ENCODE measurements at regions not wholly inside any gene's neighbourhood (a gene's known extent, or its start where the extent isn't known, plus 50 kb on each side); places are given as distances from the start of the nearest gene placed in this dataset.
A peak's percentile ranks its signal among the peaks of the same experiment; 100 is the strongest.
"Not testable (repeated sequence)": the region's sequence is repeated elsewhere in the genome, so short reads cannot be mapped to it uniquely, and the experiment has no call there.

DNA sequence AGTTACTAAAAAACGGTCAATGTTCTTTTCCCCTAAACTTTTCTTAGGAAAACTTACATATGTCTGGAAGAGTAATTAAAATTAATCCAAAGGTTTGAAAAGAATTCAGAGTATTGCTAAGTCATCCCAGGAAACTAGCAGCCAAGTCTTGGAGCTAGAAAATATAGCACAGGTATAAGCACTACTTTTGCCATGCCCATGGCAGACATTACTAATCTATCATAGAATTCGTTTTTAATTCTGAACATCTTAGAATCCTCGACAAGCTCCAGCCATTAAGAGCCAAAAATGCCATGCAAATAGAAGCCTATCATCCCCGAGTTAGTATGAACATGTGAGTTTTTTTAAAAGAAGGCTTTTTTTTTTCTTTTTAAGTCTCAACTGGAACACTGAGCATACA lies 395.0 kb downstream of the ZEB2 start:
- DNase-seq (ENCODE audit: low spot score), result no peak

DNA sequence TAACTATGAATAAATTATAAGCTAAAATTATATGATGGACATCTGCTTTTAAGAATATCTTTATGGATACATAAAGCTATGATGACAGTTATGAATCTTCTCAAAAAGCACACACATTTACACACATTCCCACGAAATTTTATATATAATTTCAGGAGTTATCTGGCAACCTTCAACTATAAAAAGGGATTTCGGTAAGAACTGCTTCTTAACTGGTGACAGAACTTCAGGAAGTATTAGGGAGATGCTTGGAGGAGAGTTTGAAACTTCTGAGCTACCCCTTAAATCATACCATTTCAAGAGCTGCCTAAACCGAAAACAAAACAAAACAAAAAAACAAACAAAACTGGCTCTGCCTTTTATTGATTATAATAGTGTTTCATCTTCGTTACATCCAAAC lies 399.4 kb downstream of the ZEB2 start:
- no peak for DNase-seq (ENCODE audit: low spot score)

DNA sequence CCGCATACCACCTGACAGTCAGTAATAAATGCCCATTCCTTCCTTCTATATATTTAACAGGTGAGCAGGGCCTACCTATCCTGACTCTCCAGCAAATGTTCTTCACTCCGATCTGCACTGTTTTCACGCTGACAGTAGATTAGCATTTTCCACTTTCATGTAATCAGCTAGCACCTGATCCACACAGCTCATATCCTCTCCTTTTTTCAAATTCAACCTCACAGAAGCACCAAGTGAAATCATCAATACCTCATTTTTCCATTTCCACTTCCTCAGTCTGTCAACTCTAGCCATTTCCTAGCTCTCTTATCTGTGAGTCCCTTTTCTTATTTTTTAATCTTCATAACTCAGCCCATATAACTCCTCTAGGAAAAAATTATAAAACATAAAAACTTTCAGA lies 402.8 kb downstream of the ZEB2 start:
- DNase-seq (ENCODE audit: low spot score), result no peak

DNA sequence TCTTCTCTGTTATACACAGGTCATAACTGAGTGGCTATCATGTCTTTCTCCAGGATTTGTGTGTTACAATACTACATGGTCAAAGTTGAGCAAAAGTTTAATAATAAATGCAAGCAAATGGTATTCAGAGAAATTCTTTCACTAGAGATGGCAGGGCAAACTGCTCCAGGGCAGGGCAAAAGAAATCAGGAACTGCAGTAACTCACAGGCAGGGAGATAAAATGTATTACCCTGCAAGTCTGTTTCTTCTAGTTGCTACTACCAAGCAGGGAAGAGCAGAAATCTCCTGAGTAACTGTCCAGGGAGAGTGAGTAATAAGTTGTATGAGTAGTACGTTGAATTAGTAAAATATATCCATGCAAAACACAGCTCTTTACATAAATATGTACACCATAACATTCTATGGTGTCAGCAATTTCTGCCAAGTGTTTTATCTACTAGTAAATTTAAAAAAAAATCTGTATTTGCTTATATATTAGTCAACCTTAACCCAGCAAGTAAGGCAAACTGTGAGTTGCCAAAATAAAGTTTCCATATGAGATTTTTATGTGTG lies 404.1 kb downstream of the ZEB2 start:
- no peak for DNase-seq (ENCODE audit: low spot score)

DNA sequence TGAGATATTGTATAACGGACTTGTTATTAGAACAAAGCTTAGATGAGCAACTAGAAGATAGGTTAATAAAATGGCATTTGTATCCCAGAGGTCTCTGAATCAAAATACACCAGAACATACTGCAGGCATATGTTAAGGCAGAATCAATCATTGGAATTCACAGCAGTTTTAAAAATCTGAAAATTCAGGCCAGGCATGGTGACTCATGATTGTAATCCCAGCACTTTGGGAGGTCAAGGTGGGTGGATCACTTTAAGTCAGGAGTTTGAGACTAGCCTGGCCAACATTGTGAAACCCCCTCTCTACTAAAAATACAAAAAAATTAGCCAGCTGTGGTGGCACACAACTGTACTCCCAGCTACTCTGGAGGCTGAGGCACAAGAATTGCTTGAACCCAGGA lies 405.2 kb downstream of the ZEB2 start:
- DNase-seq (ENCODE audit: low spot score), result no peak

DNA sequence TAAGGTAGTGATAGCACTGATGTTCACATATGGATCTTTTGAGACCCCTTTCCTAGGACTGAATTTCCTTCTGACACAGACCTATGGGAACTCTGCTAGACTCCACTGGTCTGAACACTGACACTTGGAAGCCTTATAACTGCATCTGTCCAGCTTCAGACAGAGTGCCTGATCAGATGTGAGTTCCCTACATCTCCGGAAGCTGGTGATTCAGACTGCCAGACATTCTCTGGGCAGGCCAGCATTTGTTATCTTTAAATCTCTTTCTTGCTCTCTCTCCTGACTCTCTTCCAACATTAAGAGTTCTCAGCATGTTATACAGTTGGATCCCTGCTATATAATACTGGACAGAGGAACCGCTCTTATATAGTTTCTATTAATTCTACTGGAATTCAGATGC lies 408.5 kb downstream of the ZEB2 start:
- no peak for DNase-seq (ENCODE audit: low spot score)

DNA sequence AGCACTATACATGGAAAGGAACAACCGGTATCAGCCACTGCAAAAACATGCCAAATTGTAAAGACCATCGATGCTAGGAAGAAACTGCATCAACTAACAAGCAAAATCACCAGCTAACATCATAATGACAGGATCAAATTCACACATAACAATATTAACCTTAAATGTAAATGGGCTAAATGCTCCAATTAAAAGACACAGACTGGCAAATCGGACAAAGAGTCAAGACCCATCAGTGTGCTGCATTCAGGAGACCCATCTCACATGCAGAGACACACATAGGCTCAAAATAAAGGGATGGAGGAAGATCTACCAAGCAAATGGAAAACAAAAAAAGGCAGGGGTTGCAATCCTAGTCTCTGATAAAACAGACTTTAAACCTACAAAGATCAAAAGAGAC lies 413.8 kb downstream of the ZEB2 start:
- not testable (repeated sequence) for DNase-seq (ENCODE audit: low spot score)

DNA sequence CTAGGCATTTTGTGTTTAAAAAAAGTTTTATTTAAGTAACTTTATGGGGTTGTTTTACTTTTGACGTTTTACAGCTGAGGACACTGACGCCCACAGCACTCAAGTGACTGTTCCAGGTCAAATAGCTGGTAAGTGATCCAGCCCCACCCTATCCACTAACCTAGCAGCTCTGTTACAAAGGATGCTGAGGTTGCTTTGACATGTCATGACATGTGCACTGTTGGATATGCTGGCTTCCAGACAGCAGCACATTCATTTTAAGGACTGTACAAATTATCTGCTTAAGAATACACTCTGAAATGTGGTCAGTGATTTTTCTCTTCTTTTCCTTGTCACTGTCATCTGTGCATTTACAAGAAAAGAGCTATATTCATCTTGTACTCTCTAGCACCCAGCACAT lies 417.5 kb downstream of the ZEB2 start:
- no peak for DNase-seq (ENCODE audit: low spot score)

DNA sequence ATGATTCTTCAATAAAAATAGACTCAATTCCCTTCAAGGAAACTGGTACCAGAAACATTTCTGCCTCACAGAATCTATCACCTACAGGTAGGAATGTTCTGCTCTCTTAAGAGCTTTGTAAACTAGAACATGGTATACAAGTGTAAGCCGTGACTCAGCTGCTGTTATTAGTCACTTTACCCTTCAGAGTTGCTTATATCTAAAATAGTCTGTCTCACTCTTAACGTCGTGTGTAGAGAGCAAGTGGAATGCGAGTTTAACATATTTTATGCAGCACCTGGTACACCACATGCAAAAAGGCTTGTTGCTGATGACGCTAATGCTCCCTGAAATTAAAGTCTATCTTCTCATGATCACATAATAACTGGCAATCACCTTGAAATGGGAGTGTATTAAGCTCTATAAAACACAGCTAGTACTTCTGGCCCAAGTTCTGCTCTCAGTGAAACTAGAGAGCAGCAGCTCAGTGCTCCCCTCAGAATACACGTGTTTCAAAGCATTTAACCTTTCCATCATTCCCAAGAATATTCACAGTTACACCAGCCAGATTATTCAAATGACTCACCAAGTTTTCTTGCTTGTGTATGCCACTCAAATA lies 420.0 kb downstream of the ZEB2 start:
- peak; percentile 84 for DNase-seq (ENCODE audit: low spot score)

DNA sequence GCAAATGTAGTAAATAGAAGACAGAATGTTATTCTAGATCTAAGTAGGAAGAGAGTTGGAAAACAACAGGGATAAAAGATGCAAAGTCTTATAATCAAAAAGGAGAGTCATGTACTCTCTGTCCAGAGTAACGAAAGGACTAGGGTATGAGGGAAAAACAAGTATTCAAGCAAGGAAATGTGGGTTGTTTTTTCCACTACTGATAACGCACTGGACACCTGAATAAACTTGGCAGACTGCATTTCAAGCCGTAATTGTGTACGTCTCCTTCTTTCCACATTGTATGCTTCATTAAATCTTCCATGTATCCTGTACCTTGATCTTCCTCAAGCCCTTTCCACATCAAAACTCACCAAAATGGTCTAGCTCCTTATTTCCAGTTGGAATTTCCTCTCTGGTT lies 420.6 kb downstream of the ZEB2 start:
- no peak for DNase-seq (ENCODE audit: low spot score)

DNA sequence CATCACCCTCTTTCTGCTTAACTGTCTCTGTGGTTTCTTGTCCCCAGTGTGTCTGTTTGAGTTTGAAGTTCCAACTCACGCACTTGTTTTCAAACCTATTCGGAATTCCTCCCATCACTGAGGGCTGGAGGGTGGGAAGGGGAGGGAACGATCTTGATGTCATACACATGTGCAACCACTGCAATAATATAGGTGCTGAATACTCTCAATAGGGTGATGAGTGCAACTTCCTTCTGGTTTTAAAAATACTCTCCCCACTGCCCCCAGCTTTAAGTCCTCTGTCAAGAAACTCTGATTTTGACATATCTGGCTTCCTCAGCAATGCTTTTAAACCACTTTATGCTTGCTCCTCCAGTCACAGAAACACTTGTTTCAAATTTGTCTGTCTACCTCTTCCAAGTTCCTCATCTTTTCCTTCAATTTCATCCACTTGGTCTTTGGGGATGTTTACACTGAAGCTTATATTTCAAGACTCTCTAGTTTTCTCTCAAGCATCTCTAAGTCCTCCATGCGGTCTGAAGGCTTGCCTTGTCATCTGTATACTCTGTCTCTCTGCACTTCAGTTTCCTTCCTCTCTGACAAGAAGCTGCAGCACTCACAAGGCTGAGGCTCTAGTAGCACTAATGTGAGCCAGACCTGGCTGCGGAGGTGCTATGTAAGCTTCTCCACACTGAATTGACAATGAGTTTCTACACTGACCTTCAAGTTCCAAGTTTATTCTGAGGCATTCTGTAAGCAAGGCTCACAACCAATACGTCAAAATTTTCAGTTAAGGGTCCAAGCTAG lies 422.3 kb downstream of the ZEB2 start:
- DNase-seq (ENCODE audit: low spot score), result no peak

DNA sequence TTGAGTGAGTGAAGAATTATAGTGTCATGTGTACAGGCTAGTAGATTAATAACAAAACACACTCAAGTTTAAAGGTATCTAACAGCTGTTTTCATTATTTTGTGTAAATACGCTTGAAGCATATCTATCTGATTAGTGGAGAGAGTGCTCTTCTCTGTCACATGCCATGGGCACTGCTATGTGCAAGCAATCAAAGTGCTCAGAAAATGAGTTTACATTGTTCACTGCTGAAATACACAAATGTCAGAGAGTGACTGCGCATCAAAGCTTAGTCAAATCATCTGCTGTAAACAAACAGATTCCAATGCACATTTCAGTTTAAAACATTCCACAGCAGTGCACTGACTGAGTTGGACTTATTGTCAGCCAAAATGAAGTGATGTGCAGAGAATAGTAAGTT lies 423.4 kb downstream of the ZEB2 start:
- DNase-seq (ENCODE audit: low spot score), result no peak

DNA sequence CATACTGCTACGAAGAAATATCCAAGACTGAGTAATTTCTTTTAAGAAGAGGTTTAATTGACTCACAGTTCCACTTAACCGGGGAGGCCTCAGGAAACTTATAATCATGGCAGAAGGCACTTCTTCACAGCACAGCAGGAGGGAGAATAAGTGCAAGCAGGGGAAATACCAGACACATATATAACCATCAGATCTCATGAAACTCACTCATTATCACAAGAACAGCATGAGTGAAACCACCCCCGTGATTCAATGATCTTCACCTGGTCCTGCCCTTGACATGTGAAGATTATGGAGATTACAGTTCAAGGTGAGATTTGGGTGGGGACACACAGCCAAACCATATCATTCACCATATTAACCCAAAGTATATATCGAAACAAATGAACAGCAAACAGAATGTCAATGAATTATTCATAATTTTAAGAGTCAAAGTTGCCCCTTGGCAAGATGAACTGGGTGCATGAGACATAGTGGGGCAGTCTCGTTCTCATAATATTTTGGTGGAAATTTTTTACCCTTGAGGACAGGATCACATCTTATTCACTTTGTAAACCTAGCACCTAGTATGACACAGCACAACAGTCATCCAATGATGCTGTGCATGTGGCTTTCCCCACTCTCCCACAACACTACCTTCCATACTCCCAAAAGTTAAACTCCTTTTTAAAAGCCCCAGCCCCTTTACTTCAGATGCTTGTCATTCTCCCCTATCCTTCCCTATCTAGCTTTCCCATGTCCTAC lies 425.3 kb downstream of the ZEB2 start:
- DNase-seq (ENCODE audit: low spot score), result no peak

DNA sequence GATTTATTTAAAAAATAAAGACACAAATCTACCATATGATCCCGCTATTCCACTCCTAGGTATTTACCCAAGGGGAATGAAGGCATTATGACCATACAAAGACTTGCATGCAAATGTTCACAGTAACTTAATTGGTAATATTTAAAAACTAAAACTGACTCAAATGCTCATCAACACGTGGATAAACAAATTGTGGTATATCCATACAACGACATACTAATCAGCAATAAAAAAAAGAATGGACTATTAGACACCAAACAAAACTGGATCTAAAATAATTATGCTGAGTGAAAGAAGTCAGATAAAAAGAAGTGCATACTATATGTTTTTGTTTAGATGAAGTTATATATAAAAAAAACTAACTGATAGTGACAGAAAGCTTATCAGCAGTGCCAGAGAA lies 428.3 kb downstream of the ZEB2 start:
- no peak for DNase-seq (ENCODE audit: low spot score)

DNA sequence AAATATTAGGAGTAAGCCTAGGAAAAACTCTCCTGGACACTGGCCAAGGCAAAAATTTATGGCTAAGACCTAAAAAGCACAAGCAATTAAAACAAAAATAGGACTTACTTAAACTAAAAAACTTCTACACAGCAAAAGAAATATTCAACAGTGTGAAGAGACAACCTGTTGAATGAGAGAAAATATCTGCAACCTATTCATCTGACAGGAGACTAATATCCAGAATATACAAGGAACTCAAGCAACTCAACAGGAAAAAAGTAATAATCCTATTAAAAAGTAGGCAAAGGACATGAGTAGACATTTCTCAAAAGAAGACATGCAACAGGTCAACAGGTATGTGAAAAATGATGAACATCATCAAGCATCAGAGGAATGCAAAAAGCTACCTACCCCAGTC lies 431.1 kb downstream of the ZEB2 start:
- DNase-seq (ENCODE audit: low spot score), result no peak

DNA sequence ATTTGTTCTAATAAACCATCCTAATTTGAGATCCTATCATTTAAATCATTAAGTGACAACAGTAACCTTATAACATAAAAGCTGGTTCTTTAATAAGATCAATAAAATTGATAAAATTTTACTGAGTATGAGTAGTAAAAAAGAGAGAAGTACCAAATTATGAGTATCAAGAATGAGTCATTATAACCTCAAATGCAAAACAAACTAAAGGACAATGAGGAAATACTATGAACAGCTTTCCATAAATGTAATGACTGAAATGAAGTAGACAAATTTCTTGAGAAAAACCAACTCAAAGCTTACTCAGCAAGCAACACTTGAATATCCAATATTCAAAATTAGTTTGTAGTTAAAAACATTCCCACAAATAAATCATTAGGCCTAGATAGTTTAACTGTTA lies 433.0 kb downstream of the ZEB2 start:
- DNase-seq (ENCODE audit: low spot score), result no peak

DNA sequence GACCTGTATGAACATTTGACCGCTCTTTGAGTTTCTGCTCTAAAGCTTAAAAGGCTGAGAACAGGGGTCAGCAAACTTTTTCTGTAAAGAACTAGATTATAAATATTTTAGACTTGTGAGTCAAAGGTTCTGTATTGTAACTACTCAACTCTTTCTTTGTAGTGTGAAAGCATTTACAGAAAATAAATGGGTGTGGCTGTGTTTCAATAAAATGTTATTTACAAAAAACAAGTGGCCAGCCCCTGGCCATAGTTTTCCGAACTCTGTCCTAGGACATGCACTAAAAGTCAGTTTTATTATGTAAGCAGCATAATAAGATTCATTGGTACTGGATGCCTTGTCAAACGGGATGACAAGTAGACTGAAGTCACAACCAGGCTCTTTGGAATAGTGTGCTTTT lies 434.9 kb downstream of the ZEB2 start:
- no peak for DNase-seq (ENCODE audit: low spot score)

DNA sequence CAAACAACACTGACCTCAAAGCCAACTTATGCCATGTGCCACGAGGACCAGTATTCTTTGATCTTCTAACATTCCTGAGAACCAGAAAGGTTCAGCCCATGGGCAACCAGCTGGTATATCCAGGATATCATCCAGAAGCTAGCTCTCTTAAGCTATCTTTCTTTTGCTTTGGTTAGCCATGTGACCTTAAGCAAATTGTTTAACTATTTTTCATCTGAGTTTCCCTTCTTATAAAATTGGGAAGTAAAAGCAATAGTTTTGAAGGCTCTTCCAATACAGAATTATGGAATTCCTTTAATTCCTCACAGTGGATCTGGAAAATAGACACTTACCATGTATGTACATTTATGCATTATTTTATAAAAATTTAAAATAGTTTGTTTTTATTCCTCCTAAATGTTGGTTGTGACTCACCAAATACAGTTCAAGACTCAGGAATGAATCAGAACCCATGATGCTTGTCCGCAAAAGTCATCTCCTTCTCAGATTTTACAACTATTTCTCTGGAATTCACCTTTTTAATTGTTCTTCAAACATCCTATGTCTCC lies 435.7 kb downstream of the ZEB2 start:
- DNase-seq (ENCODE audit: low spot score), result peak; percentile 1

DNA sequence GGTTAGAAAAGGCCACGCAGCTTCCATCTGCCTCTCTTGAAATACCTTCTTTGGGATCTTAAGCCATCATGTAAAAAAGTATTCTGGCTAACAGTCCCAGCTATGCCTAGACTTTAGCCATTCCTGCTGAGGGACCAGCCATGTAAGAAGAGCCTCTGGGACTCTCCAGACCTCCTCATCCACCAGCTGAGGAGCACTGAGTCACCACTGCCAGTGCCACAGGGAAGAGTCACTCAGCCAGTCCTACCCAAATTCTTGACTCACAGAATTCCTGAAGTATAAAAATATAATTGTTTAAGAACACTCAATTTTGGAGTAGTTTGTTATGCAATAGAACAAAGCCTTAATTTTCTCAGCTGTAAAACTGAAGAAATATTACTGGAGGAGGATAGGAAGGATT lies 436.7 kb downstream of the ZEB2 start:
- peak; percentile 44 for DNase-seq (ENCODE audit: low spot score)

DNA sequence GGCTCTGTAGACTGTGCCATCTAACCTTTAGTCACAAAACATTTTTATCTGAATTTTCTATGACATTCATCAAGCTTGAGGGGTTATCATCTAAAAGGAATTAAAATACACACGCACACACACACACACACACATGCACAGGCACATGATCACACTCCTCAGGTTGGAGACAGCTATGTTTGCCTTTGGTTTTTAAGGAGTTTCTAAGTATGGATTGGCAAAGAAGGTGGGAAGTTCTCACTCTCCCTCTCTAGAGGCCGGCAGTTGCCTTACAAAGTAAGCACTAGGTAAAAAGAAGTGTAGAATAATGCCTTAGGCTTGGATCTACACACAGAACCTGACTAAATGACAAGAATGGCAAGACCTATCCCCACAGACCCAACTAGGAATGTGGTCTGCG lies 437.1 kb downstream of the ZEB2 start:
- DNase-seq (ENCODE audit: low spot score), result no peak

DNA sequence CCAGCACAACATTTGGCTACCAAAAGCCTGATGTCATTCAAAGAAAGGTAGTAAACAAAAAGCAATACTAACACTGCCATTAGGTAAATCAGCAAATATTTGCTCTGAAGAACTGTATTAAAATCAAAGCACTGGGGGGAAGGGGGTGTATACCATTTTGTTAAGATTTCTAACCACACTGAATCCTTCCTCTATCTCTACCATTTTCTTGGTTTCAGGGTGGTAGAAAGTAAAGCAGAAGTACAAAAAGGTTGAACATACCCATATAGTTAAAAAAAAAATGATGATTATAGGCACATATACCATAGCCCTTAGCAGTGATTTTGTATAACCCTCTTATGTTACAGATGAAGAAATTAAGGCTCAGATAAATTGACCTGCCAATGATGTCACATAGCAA lies 437.6 kb downstream of the ZEB2 start:
- no peak for DNase-seq (ENCODE audit: low spot score)

DNA sequence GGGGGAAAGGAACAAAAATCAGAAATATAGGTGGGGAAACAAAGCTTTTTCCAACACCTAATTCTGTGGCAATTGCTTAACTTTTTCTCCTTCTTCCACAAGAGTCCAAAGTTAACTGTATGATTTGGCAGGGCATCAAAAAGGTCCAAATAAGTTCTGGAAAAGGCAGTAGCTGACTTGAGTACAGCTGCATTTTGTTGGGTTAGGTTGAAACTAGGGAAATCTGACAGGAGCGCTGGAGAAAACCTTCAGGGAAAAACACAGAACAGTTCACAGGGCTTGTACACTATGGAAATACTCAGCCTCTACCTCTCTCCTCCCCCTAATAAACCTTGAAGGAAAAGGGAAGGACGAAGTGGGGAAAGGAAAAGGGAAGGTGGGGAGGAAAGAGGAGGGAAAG lies 438.6 kb downstream of the ZEB2 start:
- DNase-seq (ENCODE audit: low spot score), result no peak

DNA sequence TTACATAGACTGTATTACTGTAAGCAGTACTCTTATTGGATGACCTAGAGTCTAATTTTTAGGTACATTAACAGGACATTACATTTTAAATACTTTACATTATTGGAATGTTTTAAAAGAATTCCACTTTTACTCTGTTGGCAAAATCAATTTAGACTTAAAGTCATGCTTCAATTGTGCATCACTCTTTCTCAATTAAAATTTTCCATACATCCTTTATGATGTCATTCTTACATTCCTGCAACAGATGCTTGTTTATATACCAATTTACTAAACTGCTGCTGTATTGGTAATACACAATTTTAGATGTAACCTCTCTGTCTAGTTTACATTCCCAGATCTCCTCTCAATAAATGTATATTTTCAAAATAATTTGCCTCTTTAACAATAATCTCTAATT lies 440.1 kb downstream of the ZEB2 start:
- DNase-seq (ENCODE audit: low spot score), result no peak

Data from RKO (cell line).